GM18867 (cell line): ENCODE measurements at regions not wholly inside any gene's neighbourhood (a gene's known extent, or its start where the extent isn't known, plus 50 kb on each side); places are given as distances from the start of the nearest gene placed in this dataset.

Source experiments
- ATAC-seq: cut with Tn5 transposase; IDR thresholded peaks from one replicate; pipeline ENCODE4 v1.9.1; 2021; ENCODE audit warnings: mild to moderate bottlenecking, moderate library complexity; ENCODE audit not compliant: unreplicated experiment

DNA sequence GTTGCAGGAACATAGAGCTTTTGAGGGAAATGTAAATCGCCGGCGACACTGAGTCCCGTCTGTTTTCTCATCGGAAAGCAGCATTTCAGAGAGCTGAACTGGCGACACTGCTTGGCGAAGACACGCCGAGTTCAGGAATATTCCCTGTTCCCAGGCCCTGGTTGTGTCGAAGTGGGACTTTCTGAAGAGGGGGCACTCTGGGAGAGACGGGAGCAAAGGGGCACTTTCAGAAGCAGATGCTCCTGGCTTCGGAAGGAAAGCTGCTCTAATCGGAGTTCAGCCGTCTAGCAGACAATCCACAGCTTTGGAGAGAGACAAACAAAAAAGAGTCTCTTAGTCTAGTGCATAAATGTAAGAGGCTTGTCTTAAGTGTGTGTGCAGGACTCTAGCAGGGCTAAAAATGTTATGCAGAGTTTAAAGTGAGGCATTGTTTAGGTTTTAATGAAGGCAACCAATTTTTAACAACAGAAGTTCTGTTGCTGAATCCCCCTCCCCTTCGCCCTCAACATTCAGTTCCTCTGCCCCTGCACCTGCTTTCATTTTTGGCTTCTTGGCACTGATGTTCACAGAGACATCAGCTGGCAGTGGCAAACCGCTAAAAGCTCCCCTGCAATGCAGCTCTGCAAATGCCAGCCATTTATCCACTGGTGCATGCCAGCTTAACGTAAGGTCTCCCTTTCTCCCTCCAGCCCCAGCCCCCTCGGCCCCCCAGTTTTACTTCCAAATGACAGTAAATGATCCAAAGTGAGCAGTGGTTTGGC is 289.5 kb upstream of the MPDZ start:
- no peak for ATAC-seq

DNA sequence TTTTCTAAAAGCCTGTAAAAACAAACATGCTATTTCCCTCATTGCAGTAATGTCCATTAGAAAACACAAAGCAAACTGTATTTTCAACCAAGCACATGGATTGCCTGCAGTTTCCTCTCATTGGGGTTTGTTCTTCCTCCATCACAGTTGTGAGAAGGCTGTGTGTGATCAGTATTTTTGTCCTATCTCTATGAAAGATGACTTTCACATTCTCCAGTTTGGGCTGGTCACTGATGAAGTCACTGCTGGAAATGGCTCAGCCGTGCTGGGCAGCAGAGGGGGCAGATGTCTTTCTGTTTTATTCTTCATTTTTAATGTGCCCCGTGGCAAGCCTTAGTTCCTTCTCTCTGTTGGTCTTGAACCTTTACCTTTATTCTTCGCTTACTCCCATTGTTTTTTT is 288.9 kb upstream of the MPDZ start:
- ATAC-seq = no peak

DNA sequence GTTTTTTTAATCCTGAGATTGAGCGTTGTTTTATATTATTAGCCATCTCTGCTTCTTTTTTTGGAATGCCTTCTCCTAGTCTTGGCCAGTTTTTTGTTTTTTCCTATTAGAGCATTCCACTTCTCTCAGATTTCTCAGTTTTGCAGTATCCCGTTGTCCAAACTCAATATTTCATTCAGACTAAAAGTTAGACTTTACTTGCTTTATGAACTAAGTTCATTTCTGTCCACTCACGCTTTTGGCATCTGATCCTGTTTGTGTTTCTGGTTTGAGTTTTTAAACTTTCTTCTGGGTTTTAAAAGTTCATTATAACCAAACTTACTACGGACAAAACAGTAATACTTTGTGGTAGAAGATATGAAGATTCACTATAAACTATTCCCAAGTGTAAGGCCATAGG is 288.3 kb upstream of the MPDZ start:
- no peak for ATAC-seq

DNA sequence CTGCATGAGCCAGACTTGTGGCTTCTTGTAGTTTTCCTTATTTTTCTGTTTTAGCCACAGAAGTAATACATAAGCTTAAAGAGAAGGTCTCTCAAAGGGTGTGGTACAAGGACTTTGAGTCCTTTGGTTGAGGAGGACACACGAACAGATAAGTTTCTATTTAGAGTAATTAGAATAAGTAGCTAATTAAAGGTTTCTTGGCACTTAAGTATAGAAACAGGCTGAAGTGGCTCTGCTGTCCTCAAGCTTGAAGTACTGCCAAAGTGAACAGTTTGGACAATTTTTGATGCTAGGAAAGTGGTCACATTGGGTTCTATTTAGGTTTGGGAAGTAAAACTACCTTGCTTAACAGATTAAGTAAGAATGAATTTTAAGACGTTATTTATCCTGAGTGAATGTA is 278.3 kb upstream of the MPDZ start:
- no peak for ATAC-seq

DNA sequence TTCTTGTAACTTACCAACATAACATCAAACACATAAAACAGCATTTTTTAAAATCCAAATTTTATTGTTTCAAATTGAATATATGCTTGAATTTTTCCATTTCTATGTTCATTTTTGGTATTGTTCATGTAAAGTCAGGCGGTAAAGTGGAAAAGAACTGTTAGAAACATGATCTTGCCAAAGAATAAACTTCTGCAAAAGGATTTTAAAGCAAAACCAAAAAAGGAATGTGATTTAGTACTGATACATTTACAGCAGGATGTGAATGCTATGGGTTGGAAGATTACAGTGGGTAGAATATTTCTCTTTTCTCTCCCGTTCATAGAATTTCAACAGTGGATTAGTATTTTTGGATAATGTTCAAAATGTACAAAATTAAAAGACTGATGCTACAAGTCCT is 277.2 kb upstream of the MPDZ start:
- ATAC-seq = no peak

DNA sequence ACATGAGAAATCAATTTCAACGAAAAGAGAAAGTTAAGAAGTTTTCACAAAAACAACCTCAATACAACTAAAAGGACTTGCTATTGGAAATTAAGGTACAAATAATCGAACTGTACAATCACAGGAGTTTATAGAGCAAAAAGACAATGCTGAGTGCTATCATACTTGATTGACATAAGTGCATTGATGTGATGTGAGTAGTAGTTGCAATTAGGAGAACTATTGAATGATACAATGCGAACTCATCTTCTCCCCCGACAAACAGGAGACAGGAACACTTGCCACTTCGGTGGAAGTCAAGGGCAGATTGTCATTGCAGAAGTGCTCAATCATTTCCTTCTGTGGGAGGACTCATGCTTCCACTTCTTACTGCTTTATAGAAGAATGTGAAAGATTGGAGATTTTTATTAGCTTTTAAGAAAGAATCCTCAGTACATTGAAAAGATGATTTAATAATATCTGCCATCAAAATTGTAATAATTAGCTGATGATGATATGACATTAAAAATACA is 276.6 kb upstream of the MPDZ start:
- ATAC-seq = no peak

DNA sequence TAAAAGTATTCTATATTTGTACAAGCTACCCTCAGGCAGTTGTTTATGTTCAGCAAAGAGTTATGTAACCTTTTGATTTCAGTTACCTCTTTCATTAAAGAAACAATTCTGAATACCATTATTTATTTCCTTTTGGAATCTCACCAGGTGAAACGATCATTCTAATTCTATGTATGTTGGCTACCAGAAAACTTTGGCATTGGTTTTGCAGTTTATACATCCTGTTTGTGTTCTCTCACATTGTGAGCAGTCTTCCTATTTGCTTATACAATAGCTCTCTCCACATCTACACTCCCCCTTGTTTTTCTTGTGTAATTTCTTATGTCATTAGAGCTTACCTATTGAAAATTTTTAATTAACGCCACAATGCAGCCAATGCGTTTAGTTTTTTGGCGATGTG is 276.0 kb upstream of the MPDZ start:
- no peak for ATAC-seq

DNA sequence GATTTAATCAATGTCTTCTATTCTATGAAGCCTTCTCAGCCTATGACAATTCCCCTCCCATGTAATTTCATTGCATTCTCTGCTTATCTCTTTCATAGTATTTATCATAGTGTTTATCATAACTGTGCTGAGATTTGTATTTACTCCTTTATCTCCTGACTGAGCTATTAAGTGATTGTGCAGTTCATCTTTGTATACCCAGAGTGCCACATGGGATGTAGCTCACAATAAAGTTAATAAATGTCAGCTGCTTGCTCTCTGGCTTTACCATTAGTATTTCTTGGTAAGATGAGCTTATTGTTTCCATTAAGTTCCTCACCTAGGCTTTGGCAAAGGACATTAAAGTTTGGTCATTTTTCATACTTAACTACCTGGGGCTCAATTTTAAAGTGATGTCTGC is 275.1 kb upstream of the MPDZ start:
- no peak for ATAC-seq

DNA sequence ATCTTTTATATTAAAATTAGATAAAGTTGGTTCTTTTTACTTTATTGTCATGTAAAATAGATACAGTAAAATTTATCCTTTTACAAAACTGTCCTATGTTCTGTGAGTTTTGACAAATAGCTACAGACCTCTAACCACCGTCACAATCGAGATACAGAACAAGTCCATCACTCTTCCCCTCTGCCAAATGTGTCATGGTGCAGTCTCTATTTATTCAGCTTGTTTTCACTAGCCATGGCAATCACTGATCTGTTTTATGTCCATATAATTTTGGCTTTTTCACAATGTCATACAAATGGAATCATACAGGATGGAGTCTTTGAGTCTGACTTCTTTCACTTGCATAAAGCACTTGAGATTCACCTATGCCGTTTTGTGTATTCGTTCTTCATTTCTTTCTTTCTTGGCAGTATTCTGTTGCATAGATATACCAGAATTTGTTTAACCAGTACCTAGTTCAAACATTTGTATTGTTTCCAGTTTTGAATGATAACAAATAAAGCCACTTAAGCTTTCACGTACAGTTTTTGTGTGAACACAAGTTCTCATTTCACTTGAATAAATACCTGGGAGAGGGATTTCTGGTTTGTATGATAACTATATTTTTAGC is 273.2 kb upstream of the MPDZ start:
- no peak for ATAC-seq

DNA sequence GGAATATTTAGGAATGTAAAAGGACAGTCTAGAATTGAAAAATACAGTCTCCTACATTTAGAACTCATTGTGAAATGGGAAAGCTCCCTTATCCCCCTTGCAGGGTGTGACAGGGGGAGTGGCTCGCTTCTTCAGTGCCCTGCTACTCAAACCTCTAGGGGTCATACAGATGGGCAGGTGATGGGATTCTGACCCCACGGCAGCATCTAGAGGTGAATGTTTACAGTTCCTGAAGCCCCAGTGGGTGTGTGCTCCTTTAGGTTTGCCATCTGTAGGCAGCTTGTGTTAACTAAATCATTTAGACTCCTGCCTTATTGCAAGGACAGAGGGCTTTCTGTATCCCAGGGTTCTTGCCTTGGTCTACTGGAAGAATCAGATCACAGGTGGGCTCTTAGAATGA is 271.0 kb upstream of the MPDZ start:
- no peak for ATAC-seq

DNA sequence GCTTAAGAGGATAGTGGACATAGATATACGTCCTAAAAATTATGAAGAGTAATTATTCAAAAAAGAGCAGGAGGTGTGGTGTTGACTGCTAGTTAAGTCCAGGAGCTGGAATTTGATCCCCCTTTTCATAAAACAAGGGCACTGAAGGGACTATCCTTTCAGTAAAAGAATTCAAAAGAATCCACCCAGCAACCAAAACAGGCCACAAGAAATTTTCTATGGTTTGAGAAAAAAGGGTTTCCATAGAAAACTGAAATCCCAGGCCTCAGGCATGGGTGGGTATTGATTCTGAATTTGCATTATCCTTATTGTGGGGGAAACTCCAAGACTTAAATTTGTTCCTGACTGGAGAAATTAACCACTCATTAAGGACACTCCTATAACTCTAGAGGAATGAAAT is 269.0 kb upstream of the MPDZ start:
- no peak for ATAC-seq

DNA sequence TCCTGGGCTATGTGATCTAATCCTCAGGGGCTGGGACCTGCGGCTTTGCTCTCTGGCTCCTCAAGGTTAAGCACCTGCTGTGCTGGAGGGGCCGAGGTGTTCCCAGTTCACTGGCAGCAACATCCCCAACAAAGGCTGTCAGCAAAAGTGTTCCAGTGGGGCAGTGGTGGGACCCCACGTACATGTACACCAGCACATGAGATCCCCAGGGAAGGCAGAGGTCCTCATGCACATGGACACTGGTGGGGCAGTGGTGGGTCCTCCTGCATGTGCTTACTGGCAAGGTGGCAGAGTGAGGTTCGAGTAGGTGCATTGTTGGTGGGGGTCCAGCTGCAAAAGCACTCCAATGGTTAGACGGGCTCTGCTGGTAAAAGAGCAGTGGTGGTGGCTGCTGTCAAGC is 255.6 kb upstream of the MPDZ start:
- no peak for ATAC-seq

DNA sequence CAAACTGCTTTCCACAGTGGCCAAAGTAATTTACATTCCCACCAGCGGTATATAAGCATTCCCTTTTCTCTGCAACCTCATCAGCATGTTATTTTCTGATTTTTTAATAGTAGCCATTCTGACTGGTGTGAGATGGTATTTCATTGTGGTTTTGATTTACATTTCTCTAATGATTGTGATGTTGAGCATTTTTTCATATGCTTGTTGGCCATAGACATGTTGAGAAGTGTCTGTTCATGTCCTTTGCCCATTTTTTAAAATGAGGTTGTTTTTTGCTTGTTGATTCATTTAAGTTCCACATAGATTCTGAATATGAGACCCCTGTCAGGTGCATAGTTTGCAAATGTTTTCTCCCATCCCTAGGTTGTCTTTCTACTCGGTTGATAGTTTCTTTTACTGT is 254.5 kb upstream of the MPDZ start:
- no peak for ATAC-seq

DNA sequence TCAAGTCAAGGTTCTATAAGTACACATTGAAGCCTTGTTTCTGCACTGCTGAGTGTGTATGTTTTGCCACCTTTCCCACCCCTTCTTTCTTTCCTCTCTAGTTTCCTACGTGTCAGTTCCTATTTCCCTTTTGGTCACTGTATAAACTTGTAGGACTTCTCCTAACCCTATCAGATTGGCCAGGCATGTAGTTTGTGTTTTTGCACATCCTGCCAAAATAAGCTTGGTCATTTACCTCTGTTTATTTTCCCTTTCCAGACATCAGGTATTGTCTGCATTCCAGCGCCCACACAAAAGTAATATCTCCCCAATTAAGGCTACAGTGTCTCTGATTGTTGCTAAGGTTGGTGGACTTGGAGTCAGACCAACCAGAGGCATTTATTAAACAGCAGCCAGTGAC is 252.9 kb upstream of the MPDZ start:
- no peak for ATAC-seq

DNA sequence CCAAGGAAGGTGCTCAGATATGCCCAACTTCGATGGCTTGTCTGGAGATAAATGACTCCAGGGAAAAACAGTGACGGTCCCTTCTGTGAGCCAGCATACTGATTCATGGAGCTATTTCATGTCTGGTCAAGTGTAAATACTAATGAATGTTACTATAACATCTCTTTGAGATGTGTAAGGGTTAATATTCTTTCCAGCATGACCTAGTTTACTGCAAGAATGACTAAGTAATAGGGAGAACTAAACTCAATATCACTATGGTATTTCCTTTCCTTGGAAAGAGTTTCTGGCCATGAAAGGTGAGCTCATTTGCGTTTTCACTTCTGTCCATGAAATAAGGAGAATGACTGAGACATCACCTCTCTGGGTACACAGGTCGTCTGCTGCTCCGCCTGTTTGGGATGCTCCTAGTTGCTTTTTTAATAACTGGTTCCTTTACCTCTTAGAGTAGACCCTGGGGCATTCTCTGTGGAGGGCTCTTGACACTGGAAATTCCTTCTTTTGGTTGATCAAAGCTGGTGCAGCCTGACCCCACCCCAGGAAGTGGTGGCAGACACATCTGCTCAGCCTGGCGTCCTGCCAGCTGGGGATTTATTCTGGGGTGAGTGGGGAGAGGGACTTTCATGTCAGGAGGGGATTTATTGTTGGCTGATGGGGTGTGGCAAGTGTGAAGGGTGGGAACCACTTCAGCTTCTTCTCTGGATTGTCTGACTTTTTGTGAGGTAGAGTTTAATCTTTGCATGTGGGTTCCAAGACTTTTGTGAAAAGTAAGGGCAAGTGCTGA is 250.0 kb upstream of the MPDZ start:
- ATAC-seq = no peak

DNA sequence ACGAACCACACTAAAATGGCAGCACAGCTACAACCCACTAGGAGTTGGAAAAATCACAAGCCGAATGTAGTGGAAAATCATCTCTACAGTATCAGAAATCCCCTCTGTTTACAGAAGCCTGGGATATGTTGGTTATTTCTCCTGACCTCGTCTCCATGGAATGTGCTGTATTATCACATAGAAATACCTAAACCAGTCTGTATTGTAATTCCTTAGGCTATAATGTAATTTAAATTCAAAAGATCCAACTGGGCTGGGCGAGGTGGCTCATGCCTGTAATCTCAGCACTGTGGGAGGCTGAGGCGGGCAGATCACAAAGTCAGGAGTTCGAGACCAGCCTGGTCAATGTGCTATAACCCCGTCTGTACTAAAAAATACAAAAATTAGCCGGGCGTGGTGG is 244.8 kb upstream of the MPDZ start:
- ATAC-seq = no peak

DNA sequence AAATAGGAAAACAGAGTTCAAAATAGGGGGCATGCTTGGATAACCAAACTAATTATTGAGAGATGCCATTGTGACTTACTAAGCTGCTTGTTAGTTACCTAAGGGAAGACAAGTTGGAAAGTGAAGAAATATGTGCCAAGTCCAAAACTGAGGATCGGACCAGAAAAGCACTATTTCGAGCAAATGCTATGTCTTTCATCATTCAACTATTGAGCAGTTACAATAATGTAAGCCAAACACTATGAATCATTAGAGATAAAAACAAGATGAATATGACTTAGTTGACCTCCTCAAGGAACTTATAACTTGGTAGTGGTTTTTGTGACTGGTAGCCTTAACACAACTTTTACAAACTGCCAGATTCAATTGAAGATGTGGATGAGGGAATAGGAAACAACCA is 240.6 kb upstream of the MPDZ start:
- ATAC-seq = no peak

DNA sequence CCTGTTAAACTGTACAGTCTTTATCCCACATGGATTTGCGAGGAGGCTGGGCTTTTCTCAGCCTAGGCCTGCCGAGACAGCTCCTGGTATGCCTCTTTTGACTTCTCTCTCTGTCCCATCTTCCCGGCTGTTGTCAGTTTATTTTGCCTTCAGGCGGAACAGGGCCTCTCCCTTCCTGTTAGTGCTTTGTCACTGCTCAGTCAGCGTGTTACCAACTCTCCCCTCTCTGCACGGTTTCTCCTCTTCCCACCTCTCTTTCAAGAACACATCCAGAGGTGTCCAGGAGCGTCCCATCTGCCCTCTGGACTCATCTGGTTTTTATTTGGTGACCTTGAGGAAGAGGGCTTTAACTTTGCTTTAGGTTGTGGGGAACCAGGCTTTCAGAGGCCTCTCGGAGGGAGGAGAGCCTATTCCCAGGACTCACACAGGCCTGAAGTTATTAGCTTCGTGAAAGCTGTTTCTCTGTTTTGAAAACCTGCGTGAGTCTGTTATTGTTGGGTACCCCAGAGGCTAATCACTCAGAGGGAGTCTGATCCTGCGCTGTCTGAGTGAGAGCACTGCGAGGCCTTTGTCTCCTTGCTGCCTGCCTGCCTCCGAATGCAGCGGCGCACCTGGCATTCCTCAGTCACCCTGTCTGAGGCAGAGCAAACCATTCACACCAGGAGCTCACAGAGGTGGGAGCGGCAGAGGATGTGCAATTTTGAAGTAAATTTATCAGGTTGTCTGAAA is 234.4 kb upstream of the MPDZ start:
- ATAC-seq = no peak

DNA sequence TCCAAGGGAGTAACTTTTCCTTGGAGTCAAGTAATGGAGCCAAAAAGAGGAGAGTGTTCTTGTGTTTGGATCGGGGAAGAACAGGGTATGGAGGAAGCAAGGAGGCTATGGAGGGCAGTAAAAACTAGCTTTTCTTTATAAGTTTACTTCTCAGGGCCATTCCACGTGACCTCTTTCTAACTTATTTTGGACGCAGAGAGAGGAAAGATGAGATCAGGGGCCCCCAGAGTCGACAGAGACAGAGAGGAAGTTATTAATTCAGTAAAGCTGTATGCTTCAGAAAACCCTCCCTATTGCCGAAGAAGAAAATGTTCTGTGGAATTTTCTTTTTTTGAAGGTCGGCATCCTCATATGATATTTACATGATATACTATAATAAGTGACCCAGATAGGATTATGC is 233.8 kb upstream of the MPDZ start:
- ATAC-seq = no peak

DNA sequence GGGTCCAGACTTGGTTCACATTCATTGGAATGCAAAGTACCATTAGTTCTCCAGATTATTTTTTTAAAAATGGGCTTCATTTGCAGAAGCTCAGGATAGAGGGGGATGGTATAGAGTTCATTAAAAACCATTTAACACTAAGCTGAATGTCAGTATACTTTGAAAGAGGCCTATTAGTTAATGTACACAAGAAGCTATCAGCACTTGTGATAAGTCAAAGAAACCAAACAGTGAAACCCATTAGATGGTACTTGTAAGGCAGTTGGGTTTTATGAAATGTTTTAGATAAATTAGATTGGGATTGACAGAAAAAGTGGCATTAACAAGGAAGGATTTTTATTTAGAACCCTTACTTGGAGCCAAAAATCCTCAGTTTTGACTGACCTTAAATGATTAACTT is 229.2 kb upstream of the MPDZ start:
- ATAC-seq = no peak

DNA sequence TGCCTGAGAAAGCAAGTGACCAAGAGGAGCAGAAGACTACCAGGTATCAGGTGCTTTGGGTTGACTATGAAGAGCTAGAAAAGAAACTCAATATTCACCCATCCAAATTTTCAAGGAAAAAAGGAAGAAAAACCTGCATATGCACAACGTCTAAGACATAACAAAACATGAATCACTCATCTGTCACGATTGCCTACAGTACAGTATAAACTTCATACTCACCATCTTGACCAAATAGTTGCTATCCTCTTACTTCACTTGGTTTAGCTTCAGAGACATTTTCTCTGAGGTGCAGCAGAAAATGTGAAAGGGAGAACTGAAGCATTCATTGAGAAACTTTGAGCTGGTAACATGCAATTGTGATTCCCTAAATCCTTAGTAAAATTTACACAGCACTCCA is 228.6 kb upstream of the MPDZ start:
- ATAC-seq = no peak
